ENCODE measurements at regions not wholly inside any gene's neighbourhood (a gene's known extent, or its start where the extent isn't known, plus 50 kb on each side); places are given as distances from the start of the nearest gene placed in this dataset.

GRCh38 chr18:30888344-30888743 is 154.2 kb downstream of the DSC3 start:
- H3K9me3 ChIP-seq (ENCODE audit: low read depth): no peaks in the 10 kb centered on the region
- no peaks in the 10 kb centered on the region for H4K20me1 ChIP-seq (ENCODE audit: insufficient read depth, poor library complexity, severe bottlenecking)
- TF ChIP-seq EZH2phosphoT487 (IDR thresholded peaks at IDR 0.05; ENCODE audit: low read depth, severe bottlenecking, unreplicated experiment): no peak
- no peak for TF ChIP-seq EZH2 (IDR thresholded peaks at IDR 0.05; ENCODE audit: borderline replicate concordance)
- TF ChIP-seq, protein P1, sequence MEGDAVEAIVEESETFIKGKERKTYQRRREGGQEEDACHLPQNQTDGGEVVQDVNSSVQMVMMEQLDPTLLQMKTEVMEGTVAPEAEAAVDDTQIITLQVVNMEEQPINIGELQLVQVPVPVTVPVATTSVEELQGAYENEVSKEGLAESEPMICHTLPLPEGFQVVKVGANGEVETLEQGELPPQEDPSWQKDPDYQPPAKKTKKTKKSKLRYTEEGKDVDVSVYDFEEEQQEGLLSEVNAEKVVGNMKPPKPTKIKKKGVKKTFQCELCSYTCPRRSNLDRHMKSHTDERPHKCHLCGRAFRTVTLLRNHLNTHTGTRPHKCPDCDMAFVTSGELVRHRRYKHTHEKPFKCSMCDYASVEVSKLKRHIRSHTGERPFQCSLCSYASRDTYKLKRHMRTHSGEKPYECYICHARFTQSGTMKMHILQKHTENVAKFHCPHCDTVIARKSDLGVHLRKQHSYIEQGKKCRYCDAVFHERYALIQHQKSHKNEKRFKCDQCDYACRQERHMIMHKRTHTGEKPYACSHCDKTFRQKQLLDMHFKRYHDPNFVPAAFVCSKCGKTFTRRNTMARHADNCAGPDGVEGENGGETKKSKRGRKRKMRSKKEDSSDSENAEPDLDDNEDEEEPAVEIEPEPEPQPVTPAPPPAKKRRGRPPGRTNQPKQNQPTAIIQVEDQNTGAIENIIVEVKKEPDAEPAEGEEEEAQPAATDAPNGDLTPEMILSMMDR (IDR thresholded peaks at IDR 0.05; ENCODE audit: poor library complexity): no peak
- no peaks in the 10 kb centered on the region for H3K27me3 ChIP-seq
- no peaks in the 10 kb centered on the region for H3K36me3 ChIP-seq (replicated peaks; ENCODE audit: insufficient read depth, low read depth)
- no peaks in the 10 kb centered on the region for H3K4me1 ChIP-seq (ENCODE audit: insufficient read depth)
- H3K9me2 ChIP-seq (replicated peaks; ENCODE audit: insufficient read depth): no peaks in the 10 kb centered on the region
- H3K27ac ChIP-seq: no peak overlapping the region
- H3K4me3 ChIP-seq: no peak overlapping the region
- H2AFZ ChIP-seq: no peak overlapping the region
- H3K4me2 ChIP-seq: no peak overlapping the region
- DNase-seq (ENCODE audit: low spot score): no peak
- no peaks in the 10 kb centered on the region for H3K79me2 ChIP-seq
- WGBS (ENCODE audit: low lambda C conversion rate, missing lambda C conversion rate): 94% methylated on average over 5 of the region's 5 CpGs

DNA sequence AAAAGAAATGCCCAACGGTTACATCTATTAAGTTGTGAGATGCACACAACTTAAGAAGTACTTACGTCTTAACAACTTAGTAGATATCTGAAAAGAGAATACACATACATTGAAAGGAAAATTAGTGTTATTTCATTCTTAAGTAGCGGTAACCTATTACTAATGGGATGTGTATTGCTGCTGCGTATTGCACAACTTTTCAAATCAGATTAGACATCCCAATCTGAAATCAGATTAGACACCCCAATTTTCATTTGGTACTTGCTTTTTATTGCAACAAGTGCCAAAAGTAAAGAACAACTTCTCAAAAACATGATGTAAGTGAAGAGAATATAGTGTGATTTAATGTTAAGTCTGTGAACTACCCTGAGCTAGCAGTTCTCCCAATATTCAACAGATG is 155.5 kb downstream of the DSC3 start:
- TF ChIP-seq EZH2 (IDR thresholded peaks at IDR 0.05; ENCODE audit: borderline replicate concordance) (no peak), EZH2phosphoT487 (IDR thresholded peaks at IDR 0.05; ENCODE audit: low read depth, severe bottlenecking, unreplicated experiment) (no peak)
- Histone ChIP-seq H4K20me1 (ENCODE audit: insufficient read depth, poor library complexity, severe bottlenecking) (no peaks in the 10 kb centered on the region), H3K27ac (no peak overlapping the region), H3K27me3 (no peaks in the 10 kb centered on the region), H3K79me2 (no peaks in the 10 kb centered on the region), H3K4me2 (no peak overlapping the region), H3K4me1 (ENCODE audit: insufficient read depth) (no peaks in the 10 kb centered on the region), H3K9me3 (ENCODE audit: low read depth) (no peaks in the 10 kb centered on the region), H2AFZ (no peak overlapping the region), H3K36me3 (replicated peaks; ENCODE audit: insufficient read depth, low read depth) (no peaks in the 10 kb centered on the region), H3K4me3 (no peak overlapping the region), H3K9me2 (replicated peaks; ENCODE audit: insufficient read depth) (no peaks in the 10 kb centered on the region)
- 96% methylated on average over 4 of the region's 4 CpGs for WGBS (ENCODE audit: low lambda C conversion rate, missing lambda C conversion rate)
- DNase-seq (ENCODE audit: low spot score): no peak

- TF ChIP-seq, protein P1 (IDR thresholded peaks at IDR 0.05; ENCODE audit: poor library complexity): no peak
- TF ChIP-seq EZH2phosphoT487 (IDR thresholded peaks at IDR 0.05; ENCODE audit: low read depth, severe bottlenecking, unreplicated experiment): no peak
- TF ChIP-seq EZH2 (IDR thresholded peaks at IDR 0.05; ENCODE audit: borderline replicate concordance): no peak
- 99% methylated on average over 2 of the region's 2 CpGs for WGBS (ENCODE audit: low lambda C conversion rate, missing lambda C conversion rate)
- no peaks in the 10 kb centered on the region for H3K9me3 ChIP-seq (ENCODE audit: low read depth)
- no peaks in the 10 kb centered on the region for H3K4me1 ChIP-seq (ENCODE audit: insufficient read depth)
- H3K27ac ChIP-seq: no peak overlapping the region
- DNase-seq (ENCODE audit: low spot score): no peak
- no peaks in the 10 kb centered on the region for H3K27me3 ChIP-seq
- H3K79me2 ChIP-seq: no peaks in the 10 kb centered on the region
- H4K20me1 ChIP-seq (ENCODE audit: insufficient read depth, poor library complexity, severe bottlenecking): no peaks in the 10 kb centered on the region
- no peak overlapping the region for H3K4me3 ChIP-seq
- no peak overlapping the region for H2AFZ ChIP-seq
- no peak overlapping the region for H3K4me2 ChIP-seq
- H3K36me3 ChIP-seq (replicated peaks; ENCODE audit: insufficient read depth, low read depth): no peaks in the 10 kb centered on the region
- H3K9me2 ChIP-seq (replicated peaks; ENCODE audit: insufficient read depth): no peaks in the 10 kb centered on the region
These were observed 172.1 kb downstream of the DSC3 start for GRCh38 chr18:30870466-30870865.

DNA sequence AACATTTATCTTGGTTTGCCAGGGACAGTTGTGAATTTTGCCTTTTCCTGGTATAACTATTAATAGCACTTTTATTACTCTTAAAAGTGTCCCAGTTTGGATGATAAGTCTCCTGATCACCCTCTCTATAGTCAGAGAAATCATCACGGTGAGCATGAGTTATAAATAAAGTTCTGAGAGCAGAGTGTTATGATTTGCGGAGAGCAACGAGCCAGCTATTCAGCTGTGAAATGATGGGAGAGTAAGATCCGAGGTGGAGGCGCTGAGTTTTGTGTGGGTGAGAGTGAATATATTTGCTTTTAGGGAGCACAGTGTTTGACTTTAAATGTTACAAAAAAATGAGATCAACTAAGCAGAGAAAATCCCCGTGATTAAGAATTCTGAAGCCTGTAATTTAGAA is 179.6 kb downstream of the DSC3 start:
- Histone ChIP-seq H3K4me1 (ENCODE audit: insufficient read depth) (no peaks in the 10 kb centered on the region), H3K79me2 (no peaks in the 10 kb centered on the region), H3K36me3 (replicated peaks; ENCODE audit: insufficient read depth, low read depth) (no peaks in the 10 kb centered on the region), H3K27me3 (no peaks in the 10 kb centered on the region), H3K4me3 (no peak overlapping the region), H3K9me3 (ENCODE audit: low read depth) (no peaks in the 10 kb centered on the region), H4K20me1 (ENCODE audit: insufficient read depth, poor library complexity, severe bottlenecking) (no peaks in the 10 kb centered on the region), H3K4me2 (no peak overlapping the region), H3K9me2 (replicated peaks; ENCODE audit: insufficient read depth) (no peaks in the 10 kb centered on the region), H2AFZ (no peak overlapping the region), H3K27ac (no peak overlapping the region)
- WGBS (ENCODE audit: low lambda C conversion rate, missing lambda C conversion rate): 89% methylated on average over 6 of the region's 6 CpGs
- no peak for DNase-seq (ENCODE audit: low spot score)
- no peak for TF ChIP-seq EZH2phosphoT487 (IDR thresholded peaks at IDR 0.05; ENCODE audit: low read depth, severe bottlenecking, unreplicated experiment)
- TF ChIP-seq, protein P1 (IDR thresholded peaks at IDR 0.05; ENCODE audit: poor library complexity): no peak
- TF ChIP-seq EZH2 (IDR thresholded peaks at IDR 0.05; ENCODE audit: borderline replicate concordance): no peak

All from hepatocyte (in vitro differentiated cells).